DOHH2 (cell line): ENCODE measurements at regions not wholly inside any gene's neighbourhood (a gene's known extent, or its start where the extent isn't known, plus 50 kb on each side); places are given as distances from the start of the nearest gene placed in this dataset.

Experiments
- EZH2phosphoT487 ChIP-seq: fragments of 200-600 bp; sonication (generic); IDR thresholded peaks from 2 replicates; pipeline ENCODE4 v1.6.1; 2017; ENCODE audit warnings: borderline replicate concordance, mild to moderate bottlenecking, antibody characterized with exemption, low read length, moderate library complexity, mixed read lengths
- TF ChIP-seq, protein P1 (sequence below): fragments of 200-600 bp; sonication (generic); IDR thresholded peaks from one replicate; pipeline ENCODE4 v1.5.1; 2014; ENCODE audit warnings: antibody characterized with exemption, mild to moderate bottlenecking, low read depth, low read length; ENCODE audit not compliant: poor library complexity, severe bottlenecking

GRCh38 chr1:233505130-233505529 lies 108.8 kb upstream of the KCNK1 start:
- TF ChIP-seq, protein P1, sequence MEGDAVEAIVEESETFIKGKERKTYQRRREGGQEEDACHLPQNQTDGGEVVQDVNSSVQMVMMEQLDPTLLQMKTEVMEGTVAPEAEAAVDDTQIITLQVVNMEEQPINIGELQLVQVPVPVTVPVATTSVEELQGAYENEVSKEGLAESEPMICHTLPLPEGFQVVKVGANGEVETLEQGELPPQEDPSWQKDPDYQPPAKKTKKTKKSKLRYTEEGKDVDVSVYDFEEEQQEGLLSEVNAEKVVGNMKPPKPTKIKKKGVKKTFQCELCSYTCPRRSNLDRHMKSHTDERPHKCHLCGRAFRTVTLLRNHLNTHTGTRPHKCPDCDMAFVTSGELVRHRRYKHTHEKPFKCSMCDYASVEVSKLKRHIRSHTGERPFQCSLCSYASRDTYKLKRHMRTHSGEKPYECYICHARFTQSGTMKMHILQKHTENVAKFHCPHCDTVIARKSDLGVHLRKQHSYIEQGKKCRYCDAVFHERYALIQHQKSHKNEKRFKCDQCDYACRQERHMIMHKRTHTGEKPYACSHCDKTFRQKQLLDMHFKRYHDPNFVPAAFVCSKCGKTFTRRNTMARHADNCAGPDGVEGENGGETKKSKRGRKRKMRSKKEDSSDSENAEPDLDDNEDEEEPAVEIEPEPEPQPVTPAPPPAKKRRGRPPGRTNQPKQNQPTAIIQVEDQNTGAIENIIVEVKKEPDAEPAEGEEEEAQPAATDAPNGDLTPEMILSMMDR = no peak
- no peak for TF ChIP-seq EZH2phosphoT487
